SIG-M5 (cell line): ENCODE measurements at regions not wholly inside any gene's neighbourhood (a gene's known extent, or its start where the extent isn't known, plus 50 kb on each side); places are given as distances from the start of the nearest gene placed in this dataset.
"Not testable (repeated sequence)": the region's sequence is repeated elsewhere in the genome, so short reads cannot be mapped to it uniquely, and the experiment has no call there.

ENCODE experiments used
- DNase-seq: peaks from one replicate; lab custom pipeline; 2025; lab: John Stamatoyannopoulos, UW

- not testable (repeated sequence) for DNase-seq
These were observed 82.7 kb upstream of the METTL9 start for GRCh38 chr16:21516705-21517040.

- not testable (repeated sequence) for DNase-seq
These were observed 82.1 kb upstream of the METTL9 start for GRCh38 chr16:21517263-21517662.

- DNase-seq: not testable (repeated sequence)
These were observed 79.8 kb upstream of the METTL9 start for GRCh38 chr16:21519361-21520133.

- DNase-seq: peak; percentile 51
These were observed 79.0 kb upstream of the METTL9 start for GRCh38 chr16:21520134-21521047.

- DNase-seq: not testable (repeated sequence)
These were observed 78.4 kb upstream of the METTL9 start for GRCh38 chr16:21521048-21521389.

- not testable (repeated sequence) for DNase-seq
These were observed 77.8 kb upstream of the METTL9 start for GRCh38 chr16:21521390-21522143.

- not testable (repeated sequence) for DNase-seq
These were observed 76.5 kb upstream of the METTL9 start for GRCh38 chr16:21522846-21523245.

- no peak for DNase-seq
These were observed 75.8 kb upstream of the METTL9 start for GRCh38 chr16:21523411-21524067.

GRCh38 chr16:21524068-21524751 is 75.2 kb upstream of the METTL9 start:
- DNase-seq: no peak

GRCh38 chr16:21524752-21525028 is 74.7 kb upstream of the METTL9 start:
- DNase-seq: not testable (repeated sequence)

- DNase-seq: not testable (repeated sequence)
These were observed 74.1 kb upstream of the METTL9 start for GRCh38 chr16:21525029-21525895.

GRCh38 chr16:21525956-21526922 is 73.1 kb upstream of the METTL9 start:
- not testable (repeated sequence) for DNase-seq

- no peak for DNase-seq
These were observed 72.2 kb upstream of the METTL9 start for GRCh38 chr16:21526923-21527807.

GRCh38 chr16:21529060-21529658 is 70.2 kb upstream of the METTL9 start:
- not testable (repeated sequence) for DNase-seq

- not testable (repeated sequence) for DNase-seq
These were observed 68.5 kb upstream of the METTL9 start for GRCh38 chr16:21530729-21531383.

- DNase-seq: not testable (repeated sequence)
These were observed 66.4 kb upstream of the METTL9 start for GRCh38 chr16:21532996-21533395.

GRCh38 chr16:21533474-21533873 is 65.9 kb upstream of the METTL9 start:
- DNase-seq: not testable (repeated sequence)
